GM19023 (cell line): ENCODE measurements at regions not wholly inside any gene's neighbourhood (a gene's known extent, or its start where the extent isn't known, plus 50 kb on each side); places are given as distances from the start of the nearest gene placed in this dataset.
"Not testable (repeated sequence)": the region's sequence is repeated elsewhere in the genome, so short reads cannot be mapped to it uniquely, and the experiment has no call there.

Experiments used
- ATAC-seq: cut with Tn5 transposase; IDR thresholded peaks from one replicate; pipeline ENCODE4 v1.9.1; 2021; ENCODE audit warnings: mild to moderate bottlenecking, moderate library complexity; ENCODE audit not compliant: unreplicated experiment

GRCh38 chr18:56445422-56445821, 193.0 kb downstream of the TXNL1 start:
- ATAC-seq: no peak

- ATAC-seq: no peak
Observed at GRCh38 chr18:56444201-56444600, 194.2 kb downstream of the TXNL1 start.

GRCh38 chr18:56443166-56443907, 195.1 kb downstream of the TXNL1 start:
- no peak for ATAC-seq

DNA sequence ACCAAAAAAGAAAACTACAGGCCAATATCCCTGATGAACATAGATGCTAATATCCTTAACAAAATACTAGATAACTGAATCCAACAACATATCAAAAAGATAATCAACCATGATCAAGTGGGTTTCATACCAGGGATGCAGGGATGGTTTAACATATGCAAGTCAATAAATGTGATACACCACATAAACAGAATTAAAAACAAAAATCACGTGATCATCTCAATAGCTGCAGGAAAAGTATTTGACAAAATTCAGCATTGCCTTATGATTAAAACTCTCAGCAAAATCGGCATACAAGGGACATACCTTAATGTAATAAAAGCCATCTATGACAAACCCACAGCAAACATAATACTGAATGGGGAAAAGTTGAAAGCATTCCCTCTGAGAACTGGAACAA, 199.9 kb downstream of the TXNL1 start:
- ATAC-seq: not testable (repeated sequence)

- ATAC-seq: no peak
Observed at GRCh38 chr18:56436651-56437050, 201.7 kb downstream of the TXNL1 start.

DNA sequence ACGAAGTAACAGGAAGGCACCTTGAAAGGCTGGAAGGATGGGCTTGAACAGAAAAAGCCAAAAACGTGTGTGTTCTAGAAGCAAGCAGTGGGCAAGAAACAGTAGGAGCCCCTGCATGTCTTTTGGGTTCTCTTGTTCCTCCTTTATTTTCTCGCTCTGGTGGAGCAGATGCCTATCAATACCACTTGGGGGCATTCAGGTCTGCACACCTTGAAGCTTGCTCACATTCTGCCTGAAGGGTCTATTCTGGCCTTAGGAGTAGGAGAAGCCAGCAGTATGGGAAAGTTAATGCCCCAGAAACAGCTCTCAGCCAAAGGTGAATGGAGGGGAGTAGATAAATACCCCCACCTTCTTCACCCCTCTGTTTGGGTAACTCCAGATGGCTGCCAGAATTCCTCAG, 204.5 kb downstream of the TXNL1 start:
- ATAC-seq: no peak

- ATAC-seq: no peak
Observed at GRCh38 chr18:56431551-56431950, 206.8 kb downstream of the TXNL1 start.

- ATAC-seq: no peak
Observed at GRCh38 chr18:56423626-56424025, 214.8 kb downstream of the TXNL1 start.

DNA sequence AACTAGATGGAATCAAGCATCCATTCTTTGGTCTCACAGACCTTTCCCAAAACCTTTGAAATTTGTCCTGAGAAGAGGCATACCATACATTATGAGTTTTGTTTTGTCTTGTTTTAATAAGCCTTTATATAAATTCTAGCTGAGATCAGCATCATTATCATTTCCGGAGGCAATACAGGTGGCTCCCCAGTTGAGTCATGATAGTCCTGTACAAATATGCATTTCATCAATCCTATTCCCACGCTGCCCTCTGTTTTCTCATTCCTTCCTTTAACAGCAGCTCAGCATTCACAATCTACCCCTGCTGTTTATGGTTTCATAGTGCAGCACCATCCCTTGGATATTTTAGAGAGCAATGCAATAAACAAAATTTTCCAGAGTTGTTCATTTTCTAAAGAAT, 216.7 kb downstream of the TXNL1 start:
- ATAC-seq: no peak

GRCh38 chr18:56420868-56421267, 217.5 kb downstream of the TXNL1 start:
- ATAC-seq: not testable (repeated sequence)

- ATAC-seq: no peak
Observed at GRCh38 chr18:56414357-56414756, 224.0 kb downstream of the TXNL1 start.

DNA sequence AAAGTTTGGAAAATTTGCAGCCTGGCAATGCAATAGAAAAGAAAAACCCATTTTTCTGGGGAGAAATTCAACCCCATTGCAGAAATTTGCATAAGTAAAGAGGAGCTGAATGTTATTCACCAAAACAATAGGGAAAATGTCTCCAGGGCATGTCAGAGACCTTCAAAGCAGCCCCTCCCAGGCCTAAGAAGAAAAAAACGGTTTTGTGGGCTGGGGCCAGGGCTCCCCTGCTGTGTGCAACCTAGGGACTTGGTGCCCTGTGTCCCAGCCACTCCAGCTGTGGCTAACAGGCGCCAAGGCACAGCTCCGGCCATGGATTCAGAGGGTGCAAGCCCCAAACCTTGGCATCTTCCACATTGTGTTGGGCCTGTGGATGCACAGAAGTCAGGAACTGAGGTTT, 224.5 kb downstream of the TXNL1 start:
- ATAC-seq: no peak

GRCh38 chr18:56412951-56413350, 225.4 kb downstream of the TXNL1 start:
- ATAC-seq: no peak

DNA sequence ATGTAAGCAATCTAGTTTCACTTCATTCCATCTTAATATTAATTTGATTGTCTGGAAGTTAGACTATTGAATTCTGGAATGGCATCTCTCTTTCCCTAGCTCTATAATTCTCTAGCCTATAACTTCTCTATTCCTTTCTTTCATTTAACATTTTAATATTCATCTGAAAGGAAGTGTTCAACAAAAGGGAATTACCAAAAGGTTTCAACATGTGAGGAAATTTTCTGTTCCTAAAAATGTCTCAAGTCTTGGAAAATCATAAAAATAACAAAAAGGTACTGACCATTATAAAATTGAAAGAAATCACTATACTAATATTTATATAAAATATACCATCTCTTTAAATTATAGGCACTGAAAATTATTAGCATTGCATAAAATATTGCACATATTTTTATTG, 228.7 kb downstream of the TXNL1 start:
- no peak for ATAC-seq

- no peak for ATAC-seq
Observed at GRCh38 chr18:56407646-56408180, 230.7 kb downstream of the TXNL1 start.

DNA sequence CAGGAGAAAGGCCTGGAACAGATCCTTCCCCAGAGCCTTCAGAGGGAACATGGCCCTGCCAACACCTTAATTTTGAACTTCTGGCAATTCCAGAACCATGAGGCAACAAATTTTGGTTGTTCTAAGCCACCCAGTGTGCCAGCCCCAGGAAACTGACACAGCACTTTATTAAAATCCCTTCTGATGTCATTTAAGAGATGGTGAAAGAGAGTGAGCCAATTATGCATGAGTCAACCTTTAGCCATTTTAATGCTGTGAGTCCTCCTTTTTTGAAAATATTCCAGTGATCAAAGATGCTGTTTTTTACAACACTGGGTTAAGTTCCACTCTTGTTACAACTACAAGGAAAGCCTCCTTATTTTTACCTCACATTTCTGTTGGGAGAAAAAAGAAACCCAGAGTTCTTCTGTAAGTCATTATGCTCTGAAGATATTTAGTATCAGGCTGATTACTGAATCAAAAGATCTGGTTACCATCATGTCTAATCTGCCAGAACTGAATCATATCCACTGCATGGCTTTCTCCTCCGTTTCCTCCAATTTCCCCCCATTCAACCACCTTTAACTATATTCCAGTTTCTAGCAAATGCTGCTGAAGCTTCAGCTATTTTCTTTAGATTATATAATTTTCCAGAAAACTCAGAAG, 235.4 kb downstream of the TXNL1 start:
- ATAC-seq: no peak

DNA sequence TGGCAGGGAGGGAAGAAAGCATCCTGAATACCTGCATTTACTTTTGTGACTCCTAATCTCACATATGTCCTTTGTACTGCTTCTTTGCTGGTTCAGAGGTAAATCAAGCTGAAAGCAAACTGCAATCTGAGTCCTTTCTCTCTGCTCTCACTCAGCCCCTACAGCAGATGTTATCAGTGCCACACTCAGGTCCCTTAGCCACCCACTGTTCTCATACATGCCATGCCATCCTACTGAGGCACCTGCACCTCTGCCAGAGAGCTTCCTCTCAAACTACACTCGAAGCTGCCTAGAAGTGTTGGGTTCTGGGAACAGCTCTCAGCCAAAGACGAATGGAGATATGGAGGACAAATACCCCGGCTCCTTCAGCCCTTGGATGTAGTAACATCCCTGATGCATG, 244.5 kb downstream of the TXNL1 start:
- no peak for ATAC-seq

GRCh38 chr18:56391931-56392590, 246.3 kb downstream of the TXNL1 start:
- ATAC-seq: no peak

DNA sequence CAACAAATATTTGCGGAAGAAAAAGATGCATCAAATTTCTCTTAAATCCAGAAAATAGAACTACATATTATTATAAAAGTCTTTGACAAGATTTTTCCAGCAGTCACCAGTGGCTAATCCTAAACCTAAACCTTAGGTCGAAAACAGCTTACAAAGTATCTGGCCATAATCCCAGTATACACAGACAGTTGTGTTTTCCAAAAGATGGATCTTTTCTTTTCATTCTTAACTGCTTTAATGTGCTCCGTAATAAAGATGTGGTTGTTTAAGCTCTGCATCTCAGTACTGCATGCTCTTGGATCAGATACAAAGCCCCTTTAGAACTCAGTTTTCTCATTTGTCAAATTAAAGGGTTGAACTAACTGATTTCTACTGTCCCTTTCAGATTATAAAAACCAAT, 247.8 kb downstream of the TXNL1 start:
- ATAC-seq: no peak

DNA sequence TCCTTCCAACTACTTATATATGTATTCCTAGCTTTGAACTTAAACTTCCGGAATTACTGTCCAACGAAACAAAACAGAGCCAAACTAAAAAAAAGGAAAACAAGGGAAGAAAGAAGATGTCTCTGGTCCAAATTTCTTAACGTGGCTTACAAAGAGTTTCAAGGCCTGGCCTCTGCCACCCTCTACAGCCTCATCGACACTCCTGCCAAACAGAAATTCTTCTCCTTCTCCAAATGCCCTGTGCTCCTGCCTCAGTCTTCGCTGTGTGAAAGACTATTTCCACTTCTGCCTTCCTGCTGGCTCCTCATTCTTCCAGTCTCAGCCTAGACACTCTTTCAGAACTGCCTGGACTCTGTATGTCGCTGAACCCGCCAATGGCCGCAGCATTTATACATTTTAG, 249.2 kb downstream of the TXNL1 start:
- ATAC-seq: no peak

GRCh38 chr18:56388571-56388970, 249.8 kb downstream of the TXNL1 start:
- ATAC-seq: no peak

- ATAC-seq: no peak
Observed at GRCh38 chr18:56386856-56387255, 251.5 kb downstream of the TXNL1 start.
